T-helper 1 cell treated with Interleukin-12 subunit alpha and Interleukin-12 subunit beta and Interleukin-4 antibody, amounts not matched to agents 30 μg/mL and 1 μg/mL, for 36 hours (primary cell): ENCODE measurements at regions not wholly inside any gene's neighbourhood (a gene's known extent, or its start where the extent isn't known, plus 50 kb on each side); places are given as distances from the start of the nearest gene placed in this dataset.

ENCODE experiments used
- H3K27ac Mint-ChIP-seq: one replicate; pipeline ENCODE4 v1.8.0; 2021; ENCODE audit warnings: mild to moderate bottlenecking, mixed read lengths
- H3K27me3 Mint-ChIP-seq: one replicate; pipeline ENCODE4 v1.8.0; 2021; ENCODE audit warnings: low read depth, mixed read lengths
- H3K36me3 Mint-ChIP-seq: one replicate; pipeline ENCODE4 v1.8.0; 2021; ENCODE audit warnings: low read depth, mixed read lengths
- H3K4me1 Mint-ChIP-seq: one replicate; pipeline ENCODE4 v1.8.0; 2021; ENCODE audit warnings: low read depth, mixed read lengths
- H3K4me3 Mint-ChIP-seq: one replicate; pipeline ENCODE4 v1.8.0; 2021; ENCODE audit warnings: mild to moderate bottlenecking, moderate library complexity, mixed read lengths
- H3K9me3 Mint-ChIP-seq: one replicate; pipeline ENCODE4 v1.8.0; 2021; ENCODE audit warnings: mixed read lengths

GRCh38 chr18:28712172-28712571 is 535.2 kb upstream of the CDH2 start:
- no peaks in the 10 kb centered on the region for H3K36me3 Mint-ChIP-seq

DNA sequence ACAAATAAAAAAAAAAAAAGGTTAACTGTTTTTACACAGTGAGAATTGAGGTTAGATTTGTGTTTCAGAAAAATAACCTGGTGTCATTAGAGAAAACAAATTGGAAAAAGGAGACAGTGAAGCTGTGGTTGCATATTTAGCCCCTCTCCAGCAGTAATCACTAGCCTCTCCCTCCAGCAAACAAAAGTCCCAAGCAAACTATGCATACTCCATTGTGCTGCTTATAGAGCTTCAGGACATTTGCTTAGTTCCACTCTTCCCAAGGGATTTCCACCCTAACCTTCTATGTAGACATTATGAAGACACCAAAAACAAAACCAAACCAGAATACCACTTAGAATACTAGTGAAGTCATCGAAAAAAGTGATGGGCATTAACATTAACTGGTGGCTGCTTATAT is 534.2 kb upstream of the CDH2 start:
- Mint-ChIP-seq H3K4me1 (no peaks in the 10 kb centered on the region), H3K9me3 (peaks cover 9% of the 10 kb centered on the region), H3K36me3 (no peaks in the 10 kb centered on the region), H3K4me3 (no peak overlapping the region), H3K27me3 (no peaks in the 10 kb centered on the region), H3K27ac (no peak overlapping the region)

More at GRCh38 chr18:28712172-28712571, 535.2 kb upstream of the CDH2 start:
- Mint-ChIP-seq H3K4me3 (no peak overlapping the region), H3K27ac (no peak overlapping the region), H3K27me3 (no peaks in the 10 kb centered on the region), H3K4me1 (no peaks in the 10 kb centered on the region), H3K9me3 (peaks cover 17% of the 10 kb centered on the region)

- no peaks in the 10 kb centered on the region for H3K36me3 Mint-ChIP-seq
- no peak overlapping the region for H3K27ac Mint-ChIP-seq
- H3K27me3 Mint-ChIP-seq = no peaks in the 10 kb centered on the region
- H3K9me3 Mint-ChIP-seq = peaks cover 5% of the 10 kb centered on the region
- no peaks in the 10 kb centered on the region for H3K4me1 Mint-ChIP-seq
- H3K4me3 Mint-ChIP-seq = no peak overlapping the region
Measured at GRCh38 chr18:28707006-28707405, 530.1 kb upstream of the CDH2 start.

- no peak overlapping the region for H3K27ac Mint-ChIP-seq
- no peaks in the 10 kb centered on the region for H3K36me3 Mint-ChIP-seq
- H3K9me3 Mint-ChIP-seq = peaks cover 5% of the 10 kb centered on the region
- no peaks in the 10 kb centered on the region for H3K27me3 Mint-ChIP-seq
- H3K4me1 Mint-ChIP-seq = no peaks in the 10 kb centered on the region
- no peak overlapping the region for H3K4me3 Mint-ChIP-seq
Measured at GRCh38 chr18:28706397-28706796, 529.5 kb upstream of the CDH2 start.

- no peak overlapping the region for H3K27ac Mint-ChIP-seq
- no peak overlapping the region for H3K4me3 Mint-ChIP-seq
- H3K36me3 Mint-ChIP-seq = no peaks in the 10 kb centered on the region
- peaks cover 5% of the 10 kb centered on the region for H3K9me3 Mint-ChIP-seq
- H3K27me3 Mint-ChIP-seq = no peaks in the 10 kb centered on the region
- H3K4me1 Mint-ChIP-seq = no peaks in the 10 kb centered on the region
Measured at GRCh38 chr18:28705482-28705881, 528.6 kb upstream of the CDH2 start.

GRCh38 chr18:28692337-28692736 is 515.4 kb upstream of the CDH2 start:
- H3K27ac Mint-ChIP-seq = no peak overlapping the region
- H3K4me1 Mint-ChIP-seq = no peaks in the 10 kb centered on the region
- no peaks in the 10 kb centered on the region for H3K27me3 Mint-ChIP-seq
- no peak overlapping the region for H3K4me3 Mint-ChIP-seq
- no peaks in the 10 kb centered on the region for H3K36me3 Mint-ChIP-seq
- H3K9me3 Mint-ChIP-seq = peaks cover 15% of the 10 kb centered on the region

DNA sequence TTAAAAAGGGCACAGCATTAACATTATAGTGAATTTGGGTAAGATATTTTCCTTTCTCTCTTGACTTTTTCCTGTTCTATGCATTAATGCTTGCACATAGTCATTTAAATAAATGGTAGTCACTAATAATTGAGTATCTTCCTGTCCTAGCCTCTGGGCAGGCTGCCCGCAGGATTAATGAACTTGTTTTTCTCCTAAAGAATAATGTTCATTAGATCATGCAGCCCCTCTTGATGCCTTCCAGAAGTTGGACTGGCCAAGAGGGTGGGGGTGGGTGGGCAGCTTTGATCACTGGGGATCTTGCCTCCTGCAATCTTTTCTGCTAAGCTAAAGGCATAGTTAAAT is 514.5 kb upstream of the CDH2 start:
- Mint-ChIP-seq H3K4me3 (no peak overlapping the region), H3K4me1 (no peaks in the 10 kb centered on the region), H3K36me3 (no peaks in the 10 kb centered on the region), H3K9me3 (peaks cover 7% of the 10 kb centered on the region), H3K27me3 (no peaks in the 10 kb centered on the region), H3K27ac (no peak overlapping the region)

GRCh38 chr18:28690836-28691495 is 514.0 kb upstream of the CDH2 start:
- H3K4me1 Mint-ChIP-seq = no peaks in the 10 kb centered on the region

DNA sequence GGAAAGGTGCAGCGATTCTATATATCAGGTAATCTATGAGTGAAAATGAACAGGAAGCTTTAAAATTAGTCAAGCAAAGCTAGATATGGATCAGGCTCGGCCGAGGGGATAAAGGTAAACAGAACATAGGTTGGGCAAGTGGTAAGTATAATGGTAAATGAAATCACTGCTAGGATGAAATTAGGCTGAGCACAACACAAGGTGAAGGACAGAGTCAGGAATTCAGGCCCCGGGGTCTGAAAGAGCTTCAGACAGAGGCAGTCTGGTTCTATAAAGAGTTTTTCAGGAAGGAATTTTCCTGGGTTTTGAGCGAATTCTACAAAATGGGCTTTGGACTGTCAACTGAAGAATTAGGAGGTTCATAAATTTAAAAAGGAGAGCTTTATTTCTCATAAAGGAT is 513.2 kb upstream of the CDH2 start:
- H3K4me1 Mint-ChIP-seq = no peaks in the 10 kb centered on the region
- H3K36me3 Mint-ChIP-seq = no peaks in the 10 kb centered on the region
- no peaks in the 10 kb centered on the region for H3K27me3 Mint-ChIP-seq
- H3K9me3 Mint-ChIP-seq = peaks cover 2% of the 10 kb centered on the region
- H3K27ac Mint-ChIP-seq = no peak overlapping the region
- no peak overlapping the region for H3K4me3 Mint-ChIP-seq

More at GRCh38 chr18:28690836-28691495, 514.0 kb upstream of the CDH2 start:
- H3K4me3 Mint-ChIP-seq = no peak overlapping the region
- H3K36me3 Mint-ChIP-seq = no peaks in the 10 kb centered on the region
- peaks cover 7% of the 10 kb centered on the region for H3K9me3 Mint-ChIP-seq
- H3K27me3 Mint-ChIP-seq = no peaks in the 10 kb centered on the region
- no peak overlapping the region for H3K27ac Mint-ChIP-seq

DNA sequence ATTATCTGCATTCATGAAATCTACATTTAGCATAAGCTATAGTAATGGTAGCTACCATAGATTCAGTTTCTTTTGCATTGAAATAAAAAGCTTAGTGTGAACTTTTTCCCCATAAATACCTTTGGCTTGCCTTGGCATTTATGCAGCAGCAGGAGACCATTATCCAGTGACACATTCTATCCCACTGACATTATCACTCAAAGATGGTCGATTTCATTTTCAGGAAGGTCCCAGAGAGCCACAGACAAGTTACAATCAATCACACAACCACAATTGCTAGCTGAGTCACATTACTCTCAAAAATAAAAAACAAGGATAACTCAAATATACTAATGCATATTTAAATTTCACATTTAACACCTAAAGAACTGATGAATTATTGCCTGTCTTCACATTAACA is 512.7 kb upstream of the CDH2 start:
- Mint-ChIP-seq H3K27me3 (no peaks in the 10 kb centered on the region), H3K36me3 (no peaks in the 10 kb centered on the region), H3K27ac (no peak overlapping the region), H3K4me3 (no peak overlapping the region), H3K4me1 (no peaks in the 10 kb centered on the region), H3K9me3 (no peaks in the 10 kb centered on the region)

- H3K4me3 Mint-ChIP-seq = no peak overlapping the region
- no peaks in the 10 kb centered on the region for H3K4me1 Mint-ChIP-seq
- no peaks in the 10 kb centered on the region for H3K27me3 Mint-ChIP-seq
Measured at GRCh38 chr18:28684746-28685355, 507.9 kb upstream of the CDH2 start.

DNA sequence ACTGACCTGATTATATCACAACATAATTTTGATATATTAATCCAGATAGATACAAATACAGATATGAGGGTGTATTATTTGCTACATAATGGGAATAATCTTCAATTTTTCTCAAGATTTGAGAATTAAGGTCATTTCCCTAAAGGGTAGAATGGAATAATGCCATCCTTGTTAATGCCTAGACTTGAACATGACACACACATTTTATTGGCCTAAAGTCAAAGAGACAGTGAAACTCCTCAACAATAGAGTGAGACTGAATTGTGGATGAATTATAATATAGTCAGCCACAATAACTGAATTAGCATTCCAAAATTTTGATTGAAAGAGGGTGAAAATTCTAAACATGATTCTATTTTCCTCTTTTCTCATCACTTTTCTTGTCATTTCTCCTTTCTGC is 506.0 kb upstream of the CDH2 start:
- Mint-ChIP-seq H3K9me3 (no peaks in the 10 kb centered on the region), H3K27me3 (no peaks in the 10 kb centered on the region), H3K36me3 (no peaks in the 10 kb centered on the region), H3K4me3 (no peak overlapping the region), H3K4me1 (no peaks in the 10 kb centered on the region), H3K27ac (no peak overlapping the region)

More at GRCh38 chr18:28684746-28685355, 507.9 kb upstream of the CDH2 start:
- Mint-ChIP-seq H3K9me3 (no peaks in the 10 kb centered on the region), H3K36me3 (no peaks in the 10 kb centered on the region), H3K27ac (no peak overlapping the region)

DNA sequence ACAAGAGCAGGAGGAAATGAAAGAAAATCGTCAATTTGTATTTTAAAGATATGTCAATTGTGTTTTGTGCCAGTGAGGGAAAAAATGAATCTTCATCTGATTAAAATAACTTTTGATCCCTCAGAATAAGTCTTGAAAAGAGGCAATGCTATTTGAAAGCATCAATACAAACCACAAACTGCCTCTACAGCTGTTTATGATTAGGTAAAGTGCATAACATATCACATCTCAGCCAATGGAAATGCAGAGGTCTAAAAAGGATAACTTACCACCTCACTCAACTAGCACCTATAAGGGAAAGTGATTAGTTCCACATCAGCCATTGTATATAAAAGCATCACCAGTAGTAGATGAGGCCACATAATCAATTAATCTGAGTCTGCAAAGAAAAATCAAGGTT is 492.2 kb upstream of the CDH2 start:
- no peaks in the 10 kb centered on the region for H3K36me3 Mint-ChIP-seq
- H3K4me3 Mint-ChIP-seq = no peak overlapping the region
- no peaks in the 10 kb centered on the region for H3K27me3 Mint-ChIP-seq
- H3K27ac Mint-ChIP-seq = no peak overlapping the region
- no peaks in the 10 kb centered on the region for H3K4me1 Mint-ChIP-seq
- peaks cover 9% of the 10 kb centered on the region for H3K9me3 Mint-ChIP-seq

- H3K36me3 Mint-ChIP-seq = no peaks in the 10 kb centered on the region
- no peak overlapping the region for H3K4me3 Mint-ChIP-seq
- H3K27ac Mint-ChIP-seq = no peak overlapping the region
- no peaks in the 10 kb centered on the region for H3K27me3 Mint-ChIP-seq
- no peaks in the 10 kb centered on the region for H3K4me1 Mint-ChIP-seq
- peaks cover 6% of the 10 kb centered on the region for H3K9me3 Mint-ChIP-seq
Measured at GRCh38 chr18:28666216-28666615, 489.3 kb upstream of the CDH2 start.

DNA sequence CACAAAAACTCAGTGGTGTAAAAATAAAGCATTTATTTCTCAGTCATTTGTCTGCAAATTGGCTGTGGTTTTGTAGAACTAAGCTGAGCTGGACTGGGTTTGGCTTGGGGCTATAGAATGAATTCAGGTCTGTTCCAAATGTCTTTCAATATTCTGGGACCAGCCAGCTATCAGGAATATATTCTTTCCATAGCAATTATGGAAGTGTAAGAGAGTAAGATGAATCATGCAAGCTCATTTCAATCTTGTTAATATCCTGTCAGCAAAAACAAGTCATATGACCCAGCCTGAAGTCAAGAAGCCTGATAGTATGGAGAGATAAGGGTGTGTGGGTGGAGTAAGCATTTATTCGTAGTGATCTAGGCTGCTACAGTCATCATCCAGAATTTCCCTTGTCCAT is 481.0 kb upstream of the CDH2 start:
- H3K36me3 Mint-ChIP-seq = no peaks in the 10 kb centered on the region
- H3K4me3 Mint-ChIP-seq = no peak overlapping the region
- no peaks in the 10 kb centered on the region for H3K27me3 Mint-ChIP-seq
- H3K27ac Mint-ChIP-seq = no peak overlapping the region
- H3K4me1 Mint-ChIP-seq = no peaks in the 10 kb centered on the region
- H3K9me3 Mint-ChIP-seq = peaks cover 12% of the 10 kb centered on the region
